ENCODE measurements at regions not wholly inside any gene's neighbourhood (a gene's known extent, or its start where the extent isn't known, plus 50 kb on each side); places are given as distances from the start of the nearest gene placed in this dataset.

GRCh38 chr5:99675974-99676373, 747.2 kb upstream of the CHD1 start:
- DNase-seq (ENCODE audit: low read depth) = no peak
- TF ChIP-seq CTCF (conservative IDR thresholded peaks at IDR 0.05; ENCODE audit: control insufficient read depth, insufficient read depth, low read depth, low read length) = no peak

GRCh38 chr5:99674101-99674500, 745.3 kb upstream of the CHD1 start:
- no peak for DNase-seq (ENCODE audit: low read depth)
- no peak for TF ChIP-seq CTCF (conservative IDR thresholded peaks at IDR 0.05; ENCODE audit: control insufficient read depth, insufficient read depth, low read depth, low read length)
- no peak overlapping the region for H3K4me3 ChIP-seq (ENCODE audit: control insufficient read depth, low read depth, low read length)

More at GRCh38 chr5:99675974-99676373, 747.2 kb upstream of the CHD1 start:
- H3K4me3 ChIP-seq (ENCODE audit: control insufficient read depth, low read depth, low read length) = no peak overlapping the region

- no peak for TF ChIP-seq CTCF (conservative IDR thresholded peaks at IDR 0.05; ENCODE audit: control insufficient read depth, insufficient read depth, low read depth, low read length)
- DNase-seq (ENCODE audit: low read depth) = no peak
Measured at GRCh38 chr5:99664972-99665371, 736.2 kb upstream of the CHD1 start.

GRCh38 chr5:99651298-99651697, 722.5 kb upstream of the CHD1 start:
- TF ChIP-seq CTCF (conservative IDR thresholded peaks at IDR 0.05; ENCODE audit: control insufficient read depth, insufficient read depth, low read depth, low read length) = no peak
- H3K4me3 ChIP-seq (ENCODE audit: control insufficient read depth, low read depth, low read length) = no peak overlapping the region
- no peak for DNase-seq (ENCODE audit: low read depth)

More at GRCh38 chr5:99664972-99665371, 736.2 kb upstream of the CHD1 start:
- no peak overlapping the region for H3K4me3 ChIP-seq (ENCODE audit: control insufficient read depth, low read depth, low read length)

- no peak overlapping the region for H3K4me3 ChIP-seq (ENCODE audit: control insufficient read depth, low read depth, low read length)
- DNase-seq (ENCODE audit: low read depth) = no peak
- TF ChIP-seq CTCF (conservative IDR thresholded peaks at IDR 0.05; ENCODE audit: control insufficient read depth, insufficient read depth, low read depth, low read length) = no peak
Measured at GRCh38 chr5:99646011-99646647, 717.3 kb upstream of the CHD1 start.

- TF ChIP-seq CTCF (conservative IDR thresholded peaks at IDR 0.05; ENCODE audit: control insufficient read depth, insufficient read depth, low read depth, low read length) = no peak
- H3K4me3 ChIP-seq (ENCODE audit: control insufficient read depth, low read depth, low read length) = no peak overlapping the region
- no peak for DNase-seq (ENCODE audit: low read depth)
Measured at GRCh38 chr5:99644822-99645221, 716.0 kb upstream of the CHD1 start.

- no peak for DNase-seq (ENCODE audit: low read depth)
- TF ChIP-seq CTCF (conservative IDR thresholded peaks at IDR 0.05; ENCODE audit: control insufficient read depth, insufficient read depth, low read depth, low read length) = no peak
- H3K4me3 ChIP-seq (ENCODE audit: control insufficient read depth, low read depth, low read length) = no peak overlapping the region
Measured at GRCh38 chr5:99640646-99641045, 711.8 kb upstream of the CHD1 start.

Data from fibroblast of mammary gland (primary cell).